Neural progenitor cell (in vitro differentiated cells): ENCODE measurements at regions not wholly inside any gene's neighbourhood (a gene's known extent, or its start where the extent isn't known, plus 50 kb on each side); places are given as distances from the start of the nearest gene placed in this dataset.
"Not testable (repeated sequence)": the region's sequence is repeated elsewhere in the genome, so short reads cannot be mapped to it uniquely, and the experiment has no call there.

Experiments used
- EZH2phosphoT487 ChIP-seq: fragments of 200-600 bp; sonication (generic); IDR thresholded peaks from 2 replicates; pipeline ENCODE4 v1.6.1; 2017; ENCODE audit warnings: antibody characterized with exemption
- TF ChIP-seq, protein P1 (sequence below): fragments of 200-600 bp; sonication (generic); IDR thresholded peaks from 2 replicates; pipeline ENCODE4 v1.5.1; 2017; ENCODE audit warnings: antibody characterized with exemption, mild to moderate bottlenecking

DNA sequence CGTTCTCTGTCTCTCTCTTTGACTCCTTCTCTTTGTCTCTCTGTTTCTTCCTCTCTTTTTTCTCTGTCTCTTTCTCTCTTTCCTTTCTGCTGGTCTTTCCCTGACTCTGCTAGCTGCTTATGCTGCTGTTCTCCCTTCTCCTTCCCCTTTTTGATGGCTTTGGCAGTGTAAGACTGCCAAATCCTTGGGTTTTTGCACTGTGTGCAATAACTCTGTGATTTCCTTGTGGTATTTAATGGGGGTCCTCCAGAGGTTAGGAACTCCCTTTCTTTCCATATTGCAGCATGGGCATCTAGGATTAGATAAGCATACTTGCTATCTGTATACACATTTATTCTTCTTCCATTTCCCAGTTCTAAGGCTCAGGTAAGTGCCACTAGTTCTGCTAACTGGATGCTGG, 99.3 kb downstream of the SH3GLB1 start:
- TF ChIP-seq, protein P1, sequence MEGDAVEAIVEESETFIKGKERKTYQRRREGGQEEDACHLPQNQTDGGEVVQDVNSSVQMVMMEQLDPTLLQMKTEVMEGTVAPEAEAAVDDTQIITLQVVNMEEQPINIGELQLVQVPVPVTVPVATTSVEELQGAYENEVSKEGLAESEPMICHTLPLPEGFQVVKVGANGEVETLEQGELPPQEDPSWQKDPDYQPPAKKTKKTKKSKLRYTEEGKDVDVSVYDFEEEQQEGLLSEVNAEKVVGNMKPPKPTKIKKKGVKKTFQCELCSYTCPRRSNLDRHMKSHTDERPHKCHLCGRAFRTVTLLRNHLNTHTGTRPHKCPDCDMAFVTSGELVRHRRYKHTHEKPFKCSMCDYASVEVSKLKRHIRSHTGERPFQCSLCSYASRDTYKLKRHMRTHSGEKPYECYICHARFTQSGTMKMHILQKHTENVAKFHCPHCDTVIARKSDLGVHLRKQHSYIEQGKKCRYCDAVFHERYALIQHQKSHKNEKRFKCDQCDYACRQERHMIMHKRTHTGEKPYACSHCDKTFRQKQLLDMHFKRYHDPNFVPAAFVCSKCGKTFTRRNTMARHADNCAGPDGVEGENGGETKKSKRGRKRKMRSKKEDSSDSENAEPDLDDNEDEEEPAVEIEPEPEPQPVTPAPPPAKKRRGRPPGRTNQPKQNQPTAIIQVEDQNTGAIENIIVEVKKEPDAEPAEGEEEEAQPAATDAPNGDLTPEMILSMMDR, result not testable (repeated sequence)
- TF ChIP-seq EZH2phosphoT487, result not testable (repeated sequence)
